ENCODE measurements at regions not wholly inside any gene's neighbourhood (a gene's known extent, or its start where the extent isn't known, plus 50 kb on each side); places are given as distances from the start of the nearest gene placed in this dataset.

DNA sequence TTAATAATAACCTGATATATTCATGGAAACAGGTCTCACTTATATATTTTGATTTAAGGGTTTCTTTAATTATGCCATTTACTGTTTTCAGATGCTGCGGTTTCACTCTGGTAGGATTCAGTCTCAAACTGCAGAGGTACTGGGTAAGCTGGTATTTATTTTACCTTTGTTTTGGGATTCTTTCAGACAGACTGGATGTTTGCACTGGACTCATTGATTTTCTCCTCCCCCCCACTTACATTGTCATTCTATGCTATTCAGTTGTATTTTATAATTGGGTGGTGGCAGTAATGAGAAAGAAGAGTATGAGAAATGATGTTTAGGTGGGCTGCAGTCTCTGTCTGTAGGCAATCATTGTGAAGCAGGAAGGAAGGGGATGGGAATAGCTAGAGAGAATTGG, 155.6 kb downstream of the AQP4 start:
- TF ChIP-seq, protein P1, sequence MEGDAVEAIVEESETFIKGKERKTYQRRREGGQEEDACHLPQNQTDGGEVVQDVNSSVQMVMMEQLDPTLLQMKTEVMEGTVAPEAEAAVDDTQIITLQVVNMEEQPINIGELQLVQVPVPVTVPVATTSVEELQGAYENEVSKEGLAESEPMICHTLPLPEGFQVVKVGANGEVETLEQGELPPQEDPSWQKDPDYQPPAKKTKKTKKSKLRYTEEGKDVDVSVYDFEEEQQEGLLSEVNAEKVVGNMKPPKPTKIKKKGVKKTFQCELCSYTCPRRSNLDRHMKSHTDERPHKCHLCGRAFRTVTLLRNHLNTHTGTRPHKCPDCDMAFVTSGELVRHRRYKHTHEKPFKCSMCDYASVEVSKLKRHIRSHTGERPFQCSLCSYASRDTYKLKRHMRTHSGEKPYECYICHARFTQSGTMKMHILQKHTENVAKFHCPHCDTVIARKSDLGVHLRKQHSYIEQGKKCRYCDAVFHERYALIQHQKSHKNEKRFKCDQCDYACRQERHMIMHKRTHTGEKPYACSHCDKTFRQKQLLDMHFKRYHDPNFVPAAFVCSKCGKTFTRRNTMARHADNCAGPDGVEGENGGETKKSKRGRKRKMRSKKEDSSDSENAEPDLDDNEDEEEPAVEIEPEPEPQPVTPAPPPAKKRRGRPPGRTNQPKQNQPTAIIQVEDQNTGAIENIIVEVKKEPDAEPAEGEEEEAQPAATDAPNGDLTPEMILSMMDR (IDR thresholded peaks at IDR 0.05) = no peak

DNA sequence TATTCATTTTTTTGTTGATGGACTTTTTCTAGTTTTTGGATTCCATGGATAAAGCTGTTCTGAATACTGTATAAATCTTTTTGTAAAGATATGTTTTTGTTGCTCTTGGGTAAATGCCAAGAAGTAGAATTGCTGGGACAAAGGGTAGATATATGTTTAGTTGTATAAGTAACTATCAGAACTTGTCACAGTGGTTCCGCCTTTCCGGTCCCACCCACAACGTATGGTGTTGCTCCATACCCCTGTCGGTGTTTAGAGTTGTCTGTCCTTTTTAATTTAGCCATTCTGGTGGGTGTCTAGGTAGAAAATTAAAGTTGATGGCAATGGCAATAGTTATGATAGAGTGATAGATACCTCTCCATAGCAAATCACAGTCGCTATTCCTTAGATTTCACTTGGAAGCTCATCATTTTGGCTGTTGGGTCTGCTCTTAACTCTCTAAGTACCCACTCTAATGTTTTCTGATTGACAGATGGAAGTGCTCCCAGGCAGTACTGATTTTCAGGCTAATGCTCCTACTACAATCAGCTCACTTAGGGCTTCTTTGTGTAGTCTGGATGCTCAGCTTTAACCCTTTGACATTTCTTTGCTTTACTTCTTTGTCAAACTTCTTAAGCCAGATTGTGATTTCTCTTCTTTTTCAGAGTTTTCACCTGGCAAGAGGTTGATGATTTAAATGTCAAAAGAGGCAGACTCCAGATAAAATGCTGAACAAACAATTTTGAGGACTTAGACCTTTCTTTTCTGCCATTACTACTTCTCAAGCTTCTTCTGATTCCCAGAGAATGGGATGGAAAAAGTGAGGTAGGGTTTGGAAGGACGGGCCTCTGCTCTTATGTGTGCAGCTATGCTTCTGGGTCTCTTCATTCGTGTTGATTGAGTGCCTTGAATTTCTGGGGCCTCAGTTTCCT, 156.4 kb downstream of the AQP4 start:
- TF ChIP-seq, protein P1 (IDR thresholded peaks at IDR 0.05) = no peak

DNA sequence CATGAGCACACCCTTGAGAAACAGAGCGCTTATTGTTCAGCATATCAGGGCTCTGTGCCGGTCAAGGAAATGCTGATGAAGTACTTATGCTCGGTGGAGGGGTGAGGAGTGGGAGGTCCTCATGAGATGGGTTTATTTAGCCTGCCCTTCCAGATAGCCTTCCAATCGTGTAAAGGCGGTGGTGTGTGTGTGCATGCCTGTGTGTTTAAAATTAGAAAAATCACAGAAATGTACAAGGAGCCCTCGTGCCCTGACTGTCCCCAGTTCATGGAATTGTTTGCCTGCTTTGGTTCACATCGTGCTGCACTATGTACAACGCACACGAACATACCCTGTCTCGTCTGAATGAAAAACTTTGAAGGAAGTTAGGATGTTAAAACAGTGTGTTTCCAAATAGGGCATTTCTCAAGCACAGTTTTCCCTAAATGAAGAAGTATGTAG, 158.6 kb downstream of the AQP4 start:
- TF ChIP-seq, protein P1 (IDR thresholded peaks at IDR 0.05) = no peak

DNA sequence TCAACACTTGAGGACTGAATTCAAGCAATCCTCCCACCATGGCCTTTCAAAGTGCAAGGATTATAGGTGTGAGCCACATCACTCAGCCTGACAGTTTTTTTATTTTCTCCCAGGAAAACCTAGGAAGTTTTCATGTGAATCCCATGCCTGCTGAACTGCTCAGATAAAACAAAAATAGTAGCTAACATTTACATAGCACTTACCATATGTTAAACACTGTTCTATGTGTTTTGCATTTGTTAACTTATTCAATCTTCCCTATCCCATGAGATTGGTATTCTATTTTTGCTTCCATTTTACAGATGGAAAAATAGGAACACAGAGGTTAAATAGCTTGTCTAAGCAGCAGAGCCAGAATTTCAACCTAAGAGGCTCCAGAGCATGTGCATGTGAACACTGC, 157.4 kb upstream of the KCTD1 start:
- TF ChIP-seq, protein P1 (IDR thresholded peaks at IDR 0.05) = no peak

DNA sequence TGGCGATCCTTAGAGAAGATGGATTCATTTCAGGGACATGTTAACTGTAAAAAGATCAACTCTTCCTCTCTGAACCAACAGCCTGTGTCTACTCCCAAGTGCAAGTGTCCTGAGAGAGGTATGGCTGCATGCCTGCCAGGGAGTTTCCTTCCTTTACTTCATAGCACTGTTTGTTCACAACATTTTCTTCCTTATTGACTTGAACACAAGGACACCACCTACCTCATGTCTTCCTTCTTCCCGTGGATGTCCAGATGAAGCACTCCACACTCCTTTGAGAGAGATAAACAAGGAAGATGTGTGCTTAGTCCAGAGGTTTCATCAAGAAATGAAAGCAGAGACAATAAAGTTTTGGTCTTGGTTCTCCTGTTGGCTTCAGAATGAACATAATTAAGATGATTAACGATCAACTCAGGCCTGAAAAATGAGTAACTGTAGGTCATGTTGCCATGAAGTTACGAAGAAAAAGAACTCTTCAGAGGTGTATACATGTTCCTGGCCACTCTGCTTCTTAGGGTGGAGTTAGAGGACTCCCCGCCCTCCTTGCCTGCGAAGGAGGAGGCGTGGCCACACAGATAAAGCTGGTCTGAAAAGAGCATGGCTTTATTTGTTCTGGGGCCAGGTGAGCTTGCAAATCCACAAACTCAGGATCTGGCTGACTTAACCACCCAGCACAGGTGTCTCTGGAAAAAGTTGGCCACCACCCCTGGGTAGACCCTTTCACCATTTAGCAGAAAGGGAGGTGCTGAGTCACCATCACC, 155.0 kb upstream of the KCTD1 start:
- TF ChIP-seq, protein P1 (IDR thresholded peaks at IDR 0.05) = no peak

DNA sequence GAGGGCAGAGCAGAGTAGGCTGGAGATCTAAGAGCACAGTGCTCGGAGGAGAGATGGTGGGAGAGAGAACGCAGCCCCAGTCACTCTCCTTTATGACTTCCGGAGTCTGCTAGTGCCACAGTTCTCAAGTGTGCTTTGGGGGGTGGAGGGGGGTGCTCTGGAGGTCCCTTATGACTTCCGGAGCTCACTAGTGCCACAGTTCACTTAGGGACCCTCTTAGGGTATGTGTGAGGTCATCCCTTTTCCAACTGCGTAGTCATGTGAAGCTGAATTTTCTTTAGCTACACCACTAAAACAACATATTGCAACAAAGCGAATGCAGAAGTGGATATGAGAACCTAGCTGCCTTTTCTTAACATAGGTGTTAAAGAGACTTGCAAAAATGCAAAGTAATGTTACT, 153.7 kb upstream of the KCTD1 start:
- TF ChIP-seq, protein P1 (IDR thresholded peaks at IDR 0.05) = no peak

DNA sequence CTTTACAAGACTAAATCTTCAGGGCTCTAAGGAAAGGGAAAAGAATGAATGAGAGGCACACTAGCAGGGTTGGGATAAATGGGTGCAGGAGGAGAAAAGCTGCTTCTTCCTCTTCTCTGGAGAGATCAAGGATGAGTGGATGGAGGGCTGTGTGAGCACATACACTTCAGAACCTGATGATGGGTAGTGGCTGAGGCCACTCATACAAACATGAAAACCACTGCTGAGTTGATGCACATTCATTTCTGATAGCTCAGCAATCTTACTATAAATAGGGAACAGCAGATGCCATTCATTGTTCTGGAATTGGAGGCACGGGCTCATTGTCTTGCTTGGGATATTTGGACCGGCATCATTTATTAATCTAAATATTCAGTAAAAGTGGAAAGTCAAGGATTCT, 152.4 kb upstream of the KCTD1 start:
- TF ChIP-seq, protein P1 (IDR thresholded peaks at IDR 0.05) = no peak
